NCI-H146 (cell line): ENCODE measurements at regions not wholly inside any gene's neighbourhood (a gene's known extent, or its start where the extent isn't known, plus 50 kb on each side); places are given as distances from the start of the nearest gene placed in this dataset.
"Not testable (repeated sequence)": the region's sequence is repeated elsewhere in the genome, so short reads cannot be mapped to it uniquely, and the experiment has no call there.

Experiments used
- DNase-seq: peaks from one replicate; lab custom pipeline; 2025; lab: John Stamatoyannopoulos, UW

- DNase-seq: not testable (repeated sequence)
Measured at GRCh38 chr17:6373599-6373998, 61.3 kb downstream of the AIPL1 start.

GRCh38 chr17:6366221-6366666 is 68.7 kb downstream of the AIPL1 start:
- DNase-seq: peak; percentile 72

- no peak for DNase-seq
Measured at GRCh38 chr17:6365200-6365943, 69.5 kb downstream of the AIPL1 start.

GRCh38 chr17:6361733-6362132 is 73.2 kb downstream of the AIPL1 start:
- DNase-seq: no peak

GRCh38 chr17:6358131-6358530 is 76.8 kb downstream of the AIPL1 start:
- no peak for DNase-seq

GRCh38 chr17:6356562-6356961 is 78.4 kb downstream of the AIPL1 start:
- DNase-seq: no peak

GRCh38 chr17:6355196-6355595 is 79.7 kb downstream of the AIPL1 start:
- DNase-seq: no peak

GRCh38 chr17:6352801-6353560 is 81.9 kb downstream of the AIPL1 start:
- DNase-seq: peak; percentile 34

- no peak for DNase-seq
Measured at GRCh38 chr17:6352016-6352415, 82.9 kb downstream of the AIPL1 start.

- no peak for DNase-seq
Measured at GRCh38 chr17:6350806-6351205, 84.1 kb downstream of the AIPL1 start.

GRCh38 chr17:6348891-6349290 is 86.0 kb downstream of the AIPL1 start:
- no peak for DNase-seq

GRCh38 chr17:6347776-6348175 is 87.1 kb downstream of the AIPL1 start:
- DNase-seq: no peak

GRCh38 chr17:6346986-6347385 is 87.9 kb downstream of the AIPL1 start:
- no peak for DNase-seq

GRCh38 chr17:6346156-6346786 is 88.7 kb downstream of the AIPL1 start:
- DNase-seq: no peak

GRCh38 chr17:6343736-6344135 is 91.2 kb downstream of the AIPL1 start:
- no peak for DNase-seq

- DNase-seq: no peak
Measured at GRCh38 chr17:6343191-6343590, 91.7 kb downstream of the AIPL1 start.

- no peak for DNase-seq
Measured at GRCh38 chr17:6340708-6341107, 94.2 kb downstream of the AIPL1 start.

- no peak for DNase-seq
Measured at GRCh38 chr17:6334386-6334785, 100.5 kb downstream of the AIPL1 start.

GRCh38 chr17:6330936-6331335 is 104.0 kb downstream of the AIPL1 start:
- DNase-seq: no peak

- no peak for DNase-seq
Measured at GRCh38 chr17:6328279-6328678, 106.6 kb downstream of the AIPL1 start.

GRCh38 chr17:6327007-6327406 is 107.9 kb downstream of the AIPL1 start:
- DNase-seq: no peak

- no peak for DNase-seq
Measured at GRCh38 chr17:6326483-6326882, 108.4 kb downstream of the AIPL1 start.

GRCh38 chr17:6325741-6326140 is 109.2 kb downstream of the AIPL1 start:
- DNase-seq: no peak
